RWPE1 (cell line): ENCODE measurements at regions not wholly inside any gene's neighbourhood (a gene's known extent, or its start where the extent isn't known, plus 50 kb on each side); places are given as distances from the start of the nearest gene placed in this dataset.

Experiments used
- CTCF ChIA-PET: fragments of 350-600 bp; sonication (Branson Sonifier 250); formaldehyde crosslinking; extraction: SDS; loops from one replicate; lab custom pipeline; 2021; lab: Yijun Ruan, JAX
- POLR2A ChIA-PET: fragments of 400-600 bp; formaldehyde crosslinking; extraction: SDS; loops from one replicate; lab custom pipeline; 2020; ENCODE audit warnings: antibody characterized with exemption; ENCODE audit not compliant: low non-redundant PET; lab: Yijun Ruan, JAX
- DNase-seq: peaks from one replicate; pipeline ENCODE4 v3.0.0; 2012; ENCODE audit warnings: low spot score
- H3K27ac ChIP-seq: fragments of 450-650 bp; 2 replicates; pipeline ENCODE4 v1.5.1; 2017
- CTCF ChIP-seq: fragments of 450-650 bp; conservative IDR thresholded peaks from 2 replicates; pipeline ENCODE4 v1.5.1; 2017; ENCODE audit warnings: low read depth, mild to moderate bottlenecking

DNA sequence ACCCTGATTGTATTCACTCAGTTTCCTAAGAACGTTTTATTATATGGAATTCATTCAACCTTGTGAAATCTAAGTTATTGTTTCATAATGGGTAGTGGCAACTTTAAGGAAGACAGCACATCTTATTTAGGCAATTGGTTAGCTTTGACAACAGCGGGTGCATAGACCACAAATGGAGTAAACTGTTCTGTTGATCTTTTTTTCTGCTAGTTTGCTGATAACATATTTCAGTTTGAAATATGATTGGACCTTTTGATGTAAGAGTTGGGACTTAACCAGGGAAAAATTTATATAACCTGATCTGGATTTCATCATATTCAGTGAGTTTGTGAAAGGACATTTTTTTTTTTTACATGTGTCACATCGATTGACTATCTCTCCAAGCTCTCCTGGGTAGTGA is 151.7 kb downstream of the HLX start:
- no peak for DNase-seq
- ChIA-PET POLR2A (no interaction called here), CTCF (interaction anchor here (0.6 to 0.7 kb wide), 2 partner anchors 12 to 152 kb away, joined by 3 to 4 read pairs; partner anchors contain the start of gene HLX)
- TF ChIP-seq CTCF: no peak
- no peak overlapping the region for H3K27ac ChIP-seq

GRCh38 chr1:221031458-221032203 is 152.4 kb downstream of the HLX start:
- DNase-seq: no peak
- ChIA-PET CTCF (interaction anchor here (0.6 to 0.7 kb wide), 3 partner anchors 12 to 153 kb away, joined by 3 to 6 read pairs (median 4); partner anchors contain the start of gene HLX), POLR2A (no interaction called here)
- H3K27ac ChIP-seq: no peak overlapping the region
- TF ChIP-seq CTCF: no peak

DNA sequence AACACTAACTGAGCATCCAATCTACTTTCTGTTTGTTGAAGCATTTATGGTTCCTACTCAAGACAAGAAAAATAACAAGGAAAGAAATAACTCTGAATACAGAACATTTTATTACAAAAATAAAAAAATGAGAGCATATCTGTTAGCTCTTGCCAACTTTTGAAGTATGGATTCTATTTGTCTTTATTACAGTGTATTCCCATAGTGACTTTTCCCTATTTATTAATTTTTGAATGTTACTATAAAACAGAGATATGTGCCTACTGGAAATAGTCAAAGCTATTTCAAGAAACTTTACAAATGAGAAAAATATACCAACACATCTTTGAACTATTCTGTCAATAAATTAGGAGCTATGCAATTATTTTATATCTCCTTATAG is 153.0 kb downstream of the HLX start:
- DNase-seq: no peak
- no peak overlapping the region for H3K27ac ChIP-seq
- ChIA-PET CTCF (interaction anchor here (0.6 to 0.8 kb wide), 3 partner anchors 127 to 650 kb away, joined by 4 to 6 read pairs (median 4); no protein-coding TSS in a partner anchor), POLR2A (no interaction called here)
- no peak for TF ChIP-seq CTCF

GRCh38 chr1:221032637-221033280 is 153.5 kb downstream of the HLX start:
- no peak overlapping the region for H3K27ac ChIP-seq
- no peak for DNase-seq
- no peak for TF ChIP-seq CTCF
- POLR2A ChIA-PET: no interaction called here
- CTCF ChIA-PET: interaction anchor here (0.6 to 0.8 kb wide), 2 partner anchors 595 to 650 kb away, joined by 4 read pairs; no protein-coding TSS in a partner anchor

- no peak overlapping the region for H3K27ac ChIP-seq
- DNase-seq: peak; percentile 38
- CTCF ChIA-PET: interaction anchor here (0.6 kb wide), 2 partner anchors 11 to 22 kb away, joined by 3 to 4 read pairs; no protein-coding TSS in a partner anchor
- no peak for TF ChIP-seq CTCF
- POLR2A ChIA-PET: no interaction called here
Observed at GRCh38 chr1:221035662-221036153, 156.5 kb downstream of the HLX start.

GRCh38 chr1:221039616-221040015 is 160.4 kb downstream of the HLX start:
- ChIA-PET CTCF (interaction anchor here (0.6 kb wide), 1 partner anchor 1692 kb away, joined by 3 read pairs; no protein-coding TSS in a partner anchor), POLR2A (no interaction called here)

More at GRCh38 chr1:221039616-221040015, 160.4 kb downstream of the HLX start:
- H3K27ac ChIP-seq: no peak overlapping the region
- TF ChIP-seq CTCF: no peak
- no peak for DNase-seq
